NOMO-1 (cell line): ENCODE measurements at regions not wholly inside any gene's neighbourhood (a gene's known extent, or its start where the extent isn't known, plus 50 kb on each side); places are given as distances from the start of the nearest gene placed in this dataset.

Experiments
- DNase-seq, 2 experiments: peaks; one replicate each; lab custom pipeline; 2025; ENCODE audit not compliant: unreplicated experiment in 2 of 2; lab: John Stamatoyannopoulos, UW

DNA sequence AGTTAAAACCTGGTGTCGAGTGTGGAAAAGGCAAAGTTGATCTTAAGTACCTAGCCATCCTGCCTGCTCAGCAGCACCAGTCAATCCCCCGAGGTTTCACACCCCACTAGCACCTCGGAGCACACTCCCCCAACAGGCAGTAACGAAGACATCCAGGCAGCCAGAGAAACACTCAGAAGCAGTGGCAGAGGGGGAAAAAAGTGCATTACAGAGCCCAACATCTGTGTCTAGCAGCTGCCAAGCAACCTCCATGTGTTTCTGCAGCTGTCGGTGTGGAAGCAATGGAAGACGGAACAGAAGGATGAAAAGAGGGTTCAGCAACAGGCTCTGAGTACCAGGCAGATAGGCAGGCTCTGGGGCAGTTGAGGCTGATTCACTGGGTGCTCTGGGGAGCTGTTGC is 73.4 kb upstream of the PROX1 start:
- no peak for DNase-seq

DNA sequence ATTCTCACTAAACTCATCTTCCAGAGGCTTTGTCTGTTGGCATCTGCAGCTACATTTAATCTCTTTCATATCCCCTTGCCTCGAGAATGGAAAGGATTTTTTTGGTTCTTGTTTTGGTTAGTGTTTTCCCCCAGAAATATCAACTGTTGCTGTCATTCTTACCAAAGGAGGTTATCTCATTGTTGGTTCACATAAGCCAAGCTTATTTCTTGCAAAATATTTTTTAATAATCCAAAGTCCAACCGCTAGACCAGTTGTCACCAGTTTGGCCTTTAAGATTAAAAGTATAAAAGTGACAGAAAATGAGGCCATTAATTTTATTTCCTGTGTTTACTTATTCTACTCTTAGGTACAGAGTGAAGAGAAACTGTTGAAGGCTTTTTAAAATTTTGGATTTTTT is 66.5 kb upstream of the PROX1 start:
- no peak for DNase-seq

DNA sequence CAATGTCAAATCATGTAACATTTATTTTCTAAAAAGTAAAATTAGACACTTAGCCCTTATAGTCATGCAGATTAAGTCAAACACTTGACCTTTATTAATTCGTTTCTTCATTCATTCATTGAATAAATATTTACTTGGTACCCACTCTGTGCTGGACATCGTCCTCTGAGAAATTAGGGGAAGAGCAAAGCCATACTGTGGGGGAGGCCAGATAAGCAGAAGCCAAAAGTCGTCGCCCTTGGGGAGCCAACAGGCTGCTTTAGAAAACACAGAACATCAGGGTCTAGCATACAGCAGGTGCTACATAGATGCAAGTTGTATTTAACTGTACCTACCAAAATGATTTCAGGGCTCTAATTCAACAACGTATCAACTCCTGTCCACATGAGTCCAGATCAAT is 66.1 kb upstream of the PROX1 start:
- no peak for DNase-seq

GRCh38 chr1:213925531-213926182 is 62.1 kb upstream of the PROX1 start:
- DNase-seq = no peak

GRCh38 chr1:213927846-213928245 is 59.9 kb upstream of the PROX1 start:
- DNase-seq = no peak

DNA sequence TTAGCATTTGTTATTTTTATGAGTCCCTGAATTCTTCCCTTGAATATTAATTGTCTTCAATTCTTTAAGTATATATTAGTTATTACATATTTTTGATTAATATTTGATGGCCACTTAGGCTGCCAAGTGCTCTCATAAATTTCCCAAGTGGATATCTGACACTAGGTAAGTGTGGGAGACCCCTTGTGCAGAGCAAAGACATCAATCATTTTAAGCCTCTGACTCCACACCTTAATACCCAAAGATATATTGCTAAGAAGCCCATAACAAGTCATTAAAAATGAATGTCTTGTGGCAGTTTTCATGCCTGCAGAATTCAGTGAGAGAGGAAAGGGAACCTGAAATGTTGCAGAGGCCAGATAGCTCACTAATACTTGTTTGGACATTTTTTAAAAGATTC is 58.4 kb upstream of the PROX1 start:
- DNase-seq = no peak

DNA sequence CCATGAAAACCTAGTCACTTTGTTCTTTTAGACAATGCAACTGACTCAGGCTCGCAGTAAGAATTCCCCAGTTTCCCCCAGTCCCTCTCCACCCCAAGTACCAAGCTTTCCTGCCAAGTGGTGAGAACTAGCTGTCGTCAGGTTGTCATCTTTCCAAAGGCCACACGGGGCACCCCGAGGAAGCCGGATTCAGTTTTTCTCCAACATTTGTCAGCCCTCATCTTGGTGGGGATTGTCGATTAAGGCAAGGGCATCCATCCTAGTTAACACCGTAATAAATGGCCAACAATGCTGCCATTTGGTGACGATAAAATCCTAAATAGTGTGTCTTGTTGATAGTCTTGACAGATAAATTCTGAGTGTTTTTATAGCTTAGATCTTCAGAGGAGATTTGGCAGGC is 55.9 kb upstream of the PROX1 start:
- no peak for DNase-seq

DNA sequence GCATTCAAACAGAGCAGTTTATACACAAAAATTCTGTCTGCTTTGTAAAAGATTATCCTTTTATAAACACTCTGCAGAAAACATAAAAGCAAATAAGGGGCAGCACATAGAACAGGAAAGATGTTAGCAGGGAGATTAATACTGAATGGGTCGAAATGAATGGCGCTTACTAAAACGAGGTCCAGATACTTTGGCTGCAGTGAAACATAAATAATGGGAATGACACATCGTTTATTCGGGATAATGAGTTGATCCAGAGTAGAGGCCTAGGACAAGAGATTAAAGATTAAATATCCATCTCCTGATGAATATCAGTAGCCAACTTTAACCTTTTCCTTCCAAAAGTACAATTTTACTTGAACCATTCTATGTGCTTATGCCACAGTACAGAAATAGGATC is 54.4 kb upstream of the PROX1 start:
- DNase-seq = no peak

DNA sequence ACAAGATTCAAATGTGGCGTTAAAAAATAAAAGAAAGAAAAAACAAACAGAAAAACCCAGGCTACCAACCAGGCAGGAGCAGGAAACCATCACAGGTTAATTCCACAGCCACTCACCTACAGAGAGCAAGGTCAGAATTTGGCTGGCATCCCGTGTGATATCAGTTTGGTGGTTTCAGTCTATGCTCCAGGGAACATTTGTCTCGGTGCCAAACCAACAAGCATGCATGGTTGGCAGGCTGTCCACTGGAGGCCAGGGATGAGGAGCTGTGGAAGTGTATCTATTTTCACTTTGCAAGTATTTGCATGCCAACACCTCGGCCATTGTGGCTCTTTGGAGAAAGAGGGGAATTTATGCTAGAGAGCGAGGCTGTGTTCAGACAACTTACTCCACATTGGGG is 53.1 kb upstream of the PROX1 start:
- DNase-seq = no peak

GRCh38 chr1:213936571-213936970 is 51.2 kb upstream of the PROX1 start:
- DNase-seq = no peak
